WTC11 (cell line): ENCODE measurements at regions not wholly inside any gene's neighbourhood (a gene's known extent, or its start where the extent isn't known, plus 50 kb on each side); places are given as distances from the start of the nearest gene placed in this dataset.

Experiments
- ATAC-seq: fragments of 200-7000 bp; cut with Tn5 transposase; 2 replicates; pipeline ENCODE4 v1.10.0; 2021; ENCODE audit warnings: mild to moderate bottlenecking, moderate library complexity
- CTCF ChIA-PET: fragments of 300-600 bp; sonication (Branson Sonifier 250); formaldehyde crosslinking; loops from one replicate; lab custom pipeline; 2021; ENCODE audit warnings: antibody characterized with exemption; lab: Charles Lee
- POLR2A ChIA-PET: fragments of 350-600 bp; sonication (Branson Sonifier 250); formaldehyde crosslinking; loops from one replicate; lab custom pipeline; 2021; ENCODE audit warnings: antibody characterized with exemption; lab: Charles Lee
- DNase-seq: peaks from one replicate; pipeline ENCODE4 v3.0.0; 2021; ENCODE audit warnings: low spot score
- H3K27ac Mint-ChIP-seq: 2 replicates; pipeline ENCODE4 v1.8.0; 2021; ENCODE audit warnings: mixed read lengths
- H3K27me3 Mint-ChIP-seq: 2 replicates; pipeline ENCODE4 v1.8.0; 2021; ENCODE audit warnings: low read depth, mild to moderate bottlenecking, moderate library complexity, mixed read lengths
- H3K36me3 Mint-ChIP-seq: 2 replicates; pipeline ENCODE4 v1.8.0; 2021; ENCODE audit warnings: mixed read lengths
- H3K4me1 Mint-ChIP-seq: 2 replicates; pipeline ENCODE4 v1.8.0; 2022; ENCODE audit warnings: mixed read lengths
- H3K4me3 Mint-ChIP-seq: 2 replicates; pipeline ENCODE4 v1.8.0; 2021; ENCODE audit warnings: mild to moderate bottlenecking, moderate library complexity, mixed read lengths
- H3K9me3 Mint-ChIP-seq: 2 replicates; pipeline ENCODE4 v1.8.0; 2021; ENCODE audit warnings: mixed read lengths
- CREM ChIP-seq: sonication (generic); formaldehyde crosslinking; IDR thresholded peaks from 2 replicates; pipeline ENCODE4 v1.8.1; 2022; ENCODE audit warnings: mild to moderate bottlenecking, missing genetic modification reagents, moderate library complexity
- ERG ChIP-seq: fragments of 250-450 bp; sonication (Bioruptor Pico); IDR thresholded peaks from 2 replicates; pipeline ENCODE4 v1.8.0; 2021; ENCODE audit warnings: mild to moderate bottlenecking
- GRHL2 ChIP-seq: fragments of 250-450 bp; sonication (Bioruptor Pico); IDR thresholded peaks from 2 replicates; pipeline ENCODE4 v1.8.0; 2022; ENCODE audit warnings: mild to moderate bottlenecking, moderate library complexity; ENCODE audit not compliant: insufficient replicate concordance, severe bottlenecking
- JUN ChIP-seq: sonication (generic); formaldehyde crosslinking; IDR thresholded peaks from 2 replicates; pipeline ENCODE4 v1.8.0; 2023; ENCODE audit warnings: mild to moderate bottlenecking, missing genetic modification reagents
- MXD4 ChIP-seq: fragments of 250-450 bp; sonication (Bioruptor Pico); IDR thresholded peaks from 2 replicates; pipeline ENCODE4 v1.8.0; 2021; ENCODE audit warnings: mild to moderate bottlenecking, moderate library complexity, borderline replicate concordance
- OVOL2 ChIP-seq: fragments of 250-450 bp; sonication (Bioruptor Pico); IDR thresholded peaks from 2 replicates; pipeline ENCODE4 v1.9.0; 2021; ENCODE audit warnings: mild to moderate bottlenecking, borderline replicate concordance
- TEAD1 ChIP-seq: sonication (generic); formaldehyde crosslinking; IDR thresholded peaks from 2 replicates; pipeline ENCODE4 v1.8.0; 2022; ENCODE audit warnings: mild to moderate bottlenecking, missing genetic modification reagents
- TP53 ChIP-seq: sonication (generic); formaldehyde crosslinking; IDR thresholded peaks from 2 replicates; pipeline ENCODE4 v1.8.1; 2023; ENCODE audit warnings: mild to moderate bottlenecking, missing genetic modification reagents
- ZBTB43 ChIP-seq: sonication (generic); formaldehyde crosslinking; IDR thresholded peaks from 2 replicates; pipeline ENCODE4 v1.8.1; 2023; ENCODE audit warnings: mild to moderate bottlenecking, missing genetic modification reagents
- ZNF138 ChIP-seq: sonication (generic); formaldehyde crosslinking; conservative IDR thresholded peaks from 2 replicates; pipeline ENCODE4 v1.8.1; 2022; ENCODE audit warnings: mild to moderate bottlenecking, moderate library complexity, missing genetic modification reagents
- ZNF219 ChIP-seq: sonication (generic); formaldehyde crosslinking; IDR thresholded peaks from 2 replicates; pipeline ENCODE4 v1.8.0; 2023; ENCODE audit warnings: missing genetic modification reagents, mild to moderate bottlenecking, borderline replicate concordance
- ZNF416 ChIP-seq: fragments of 250-450 bp; sonication (Bioruptor Pico); IDR thresholded peaks from 2 replicates; pipeline ENCODE4 v1.9.0; 2021; ENCODE audit warnings: mild to moderate bottlenecking, inconsistent platforms
- ZNF512 ChIP-seq: sonication (generic); formaldehyde crosslinking; IDR thresholded peaks from 2 replicates; pipeline ENCODE4 v1.8.1; 2022; ENCODE audit warnings: missing genetic modification reagents, borderline replicate concordance
- TF ChIP-seq, protein P1 (sequence below): sonication (generic); formaldehyde crosslinking; IDR thresholded peaks from 2 replicates; pipeline ENCODE4 v1.8.1; 2023; ENCODE audit warnings: mild to moderate bottlenecking, missing genetic modification reagents, borderline replicate concordance
- TF ChIP-seq, protein P2 (sequence below): sonication (generic); formaldehyde crosslinking; IDR thresholded peaks from 2 replicates; pipeline ENCODE4 v1.8.0; 2022; ENCODE audit warnings: missing genetic modification reagents
- TF ChIP-seq, protein P3 (sequence below): sonication (generic); formaldehyde crosslinking; IDR thresholded peaks from 2 replicates; pipeline ENCODE4 v1.8.1; 2022; ENCODE audit warnings: mild to moderate bottlenecking, moderate library complexity, missing genetic modification reagents

GRCh38 chr2:60292242-60292641, 261.2 kb downstream of the BCL11A start (continued):
- TF ChIP-seq, protein P1, sequence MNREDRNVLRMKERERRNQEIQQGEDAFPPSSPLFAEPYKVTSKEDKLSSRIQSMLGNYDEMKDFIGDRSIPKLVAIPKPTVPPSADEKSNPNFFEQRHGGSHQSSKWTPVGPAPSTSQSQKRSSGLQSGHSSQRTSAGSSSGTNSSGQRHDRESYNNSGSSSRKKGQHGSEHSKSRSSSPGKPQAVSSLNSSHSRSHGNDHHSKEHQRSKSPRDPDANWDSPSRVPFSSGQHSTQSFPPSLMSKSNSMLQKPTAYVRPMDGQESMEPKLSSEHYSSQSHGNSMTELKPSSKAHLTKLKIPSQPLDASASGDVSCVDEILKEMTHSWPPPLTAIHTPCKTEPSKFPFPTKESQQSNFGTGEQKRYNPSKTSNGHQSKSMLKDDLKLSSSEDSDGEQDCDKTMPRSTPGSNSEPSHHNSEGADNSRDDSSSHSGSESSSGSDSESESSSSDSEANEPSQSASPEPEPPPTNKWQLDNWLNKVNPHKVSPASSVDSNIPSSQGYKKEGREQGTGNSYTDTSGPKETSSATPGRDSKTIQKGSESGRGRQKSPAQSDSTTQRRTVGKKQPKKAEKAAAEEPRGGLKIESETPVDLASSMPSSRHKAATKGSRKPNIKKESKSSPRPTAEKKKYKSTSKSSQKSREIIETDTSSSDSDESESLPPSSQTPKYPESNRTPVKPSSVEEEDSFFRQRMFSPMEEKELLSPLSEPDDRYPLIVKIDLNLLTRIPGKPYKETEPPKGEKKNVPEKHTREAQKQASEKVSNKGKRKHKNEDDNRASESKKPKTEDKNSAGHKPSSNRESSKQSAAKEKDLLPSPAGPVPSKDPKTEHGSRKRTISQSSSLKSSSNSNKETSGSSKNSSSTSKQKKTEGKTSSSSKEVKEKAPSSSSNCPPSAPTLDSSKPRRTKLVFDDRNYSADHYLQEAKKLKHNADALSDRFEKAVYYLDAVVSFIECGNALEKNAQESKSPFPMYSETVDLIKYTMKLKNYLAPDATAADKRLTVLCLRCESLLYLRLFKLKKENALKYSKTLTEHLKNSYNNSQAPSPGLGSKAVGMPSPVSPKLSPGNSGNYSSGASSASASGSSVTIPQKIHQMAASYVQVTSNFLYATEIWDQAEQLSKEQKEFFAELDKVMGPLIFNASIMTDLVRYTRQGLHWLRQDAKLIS (CRISPR knock-in tag), result no peak
- no peak for TF ChIP-seq OVOL2 (CRISPR knock-in tag)
- TF ChIP-seq TEAD1 (CRISPR knock-in tag), result no peak
- TF ChIP-seq TP53 (CRISPR knock-in tag), result no peak

- Mint-ChIP-seq H3K27ac (no peak overlapping the region), H3K4me1 (peaks cover 24% of the 10 kb centered on the region), H3K27me3 (no peaks in the 10 kb centered on the region; the same call in 1 of the 2 replicates), H3K4me3 (no peak overlapping the region), H3K9me3 (peaks cover 7% of the 10 kb centered on the region; the same call in 1 of the 2 replicates)
- POLR2A ChIA-PET, result no interaction called here
- DNase-seq, result no peak
- CTCF ChIA-PET, result no interaction called here
- ATAC-seq, result no peak
- TF ChIP-seq ZNF512 (CRISPR knock-in tag) (no peak), ZNF416 (no peak), JUN (CRISPR knock-in tag) (no peak), ZNF138 (no peak)
- TF ChIP-seq, all 79 proteins: peak for 0
- no peaks in the 10 kb centered on the region for H3K36me3 Mint-ChIP-seq
These were observed 262.9 kb downstream of the BCL11A start for GRCh38 chr2:60290509-60290908.

DNA sequence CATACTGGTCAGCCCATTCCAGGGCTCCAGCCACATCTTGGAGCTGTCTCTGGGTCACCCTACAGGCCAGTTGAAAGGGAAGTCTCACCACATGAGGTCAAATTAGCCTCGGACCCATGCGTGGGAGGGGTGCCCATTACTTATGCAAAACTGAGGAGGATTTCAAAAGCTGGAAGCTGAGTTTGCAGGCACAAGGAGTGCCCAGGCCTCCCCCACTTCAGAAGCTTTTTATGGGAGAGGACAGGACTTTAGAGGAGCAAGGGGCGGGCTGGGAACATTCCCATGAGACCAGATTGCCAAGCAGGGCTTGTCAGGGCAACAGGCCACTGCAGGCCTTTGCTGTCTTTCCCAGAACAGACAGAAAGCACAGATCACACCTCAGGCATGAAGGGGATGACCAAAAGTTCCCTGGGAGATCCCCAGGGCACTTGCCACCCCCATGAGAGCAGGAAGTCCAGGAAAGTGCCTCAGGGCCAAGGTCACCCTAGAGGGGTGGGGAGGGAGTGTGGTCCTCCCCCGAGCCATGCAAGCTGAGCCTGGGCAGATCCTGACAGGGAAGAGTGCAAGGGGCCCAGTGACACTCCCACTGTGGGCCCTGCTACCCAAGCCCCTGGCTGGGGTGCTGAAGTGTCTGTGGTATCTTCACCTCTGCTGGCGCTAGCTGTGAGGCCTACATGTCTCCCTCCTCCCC, 267.7 kb downstream of the BCL11A start:
- Mint-ChIP-seq H3K36me3 (no peaks in the 10 kb centered on the region), H3K27me3 (no peaks in the 10 kb centered on the region; the same call in 1 of the 2 replicates)
- POLR2A ChIA-PET, result no interaction called here
- no peak for DNase-seq
- TF ChIP-seq, protein P2, sequence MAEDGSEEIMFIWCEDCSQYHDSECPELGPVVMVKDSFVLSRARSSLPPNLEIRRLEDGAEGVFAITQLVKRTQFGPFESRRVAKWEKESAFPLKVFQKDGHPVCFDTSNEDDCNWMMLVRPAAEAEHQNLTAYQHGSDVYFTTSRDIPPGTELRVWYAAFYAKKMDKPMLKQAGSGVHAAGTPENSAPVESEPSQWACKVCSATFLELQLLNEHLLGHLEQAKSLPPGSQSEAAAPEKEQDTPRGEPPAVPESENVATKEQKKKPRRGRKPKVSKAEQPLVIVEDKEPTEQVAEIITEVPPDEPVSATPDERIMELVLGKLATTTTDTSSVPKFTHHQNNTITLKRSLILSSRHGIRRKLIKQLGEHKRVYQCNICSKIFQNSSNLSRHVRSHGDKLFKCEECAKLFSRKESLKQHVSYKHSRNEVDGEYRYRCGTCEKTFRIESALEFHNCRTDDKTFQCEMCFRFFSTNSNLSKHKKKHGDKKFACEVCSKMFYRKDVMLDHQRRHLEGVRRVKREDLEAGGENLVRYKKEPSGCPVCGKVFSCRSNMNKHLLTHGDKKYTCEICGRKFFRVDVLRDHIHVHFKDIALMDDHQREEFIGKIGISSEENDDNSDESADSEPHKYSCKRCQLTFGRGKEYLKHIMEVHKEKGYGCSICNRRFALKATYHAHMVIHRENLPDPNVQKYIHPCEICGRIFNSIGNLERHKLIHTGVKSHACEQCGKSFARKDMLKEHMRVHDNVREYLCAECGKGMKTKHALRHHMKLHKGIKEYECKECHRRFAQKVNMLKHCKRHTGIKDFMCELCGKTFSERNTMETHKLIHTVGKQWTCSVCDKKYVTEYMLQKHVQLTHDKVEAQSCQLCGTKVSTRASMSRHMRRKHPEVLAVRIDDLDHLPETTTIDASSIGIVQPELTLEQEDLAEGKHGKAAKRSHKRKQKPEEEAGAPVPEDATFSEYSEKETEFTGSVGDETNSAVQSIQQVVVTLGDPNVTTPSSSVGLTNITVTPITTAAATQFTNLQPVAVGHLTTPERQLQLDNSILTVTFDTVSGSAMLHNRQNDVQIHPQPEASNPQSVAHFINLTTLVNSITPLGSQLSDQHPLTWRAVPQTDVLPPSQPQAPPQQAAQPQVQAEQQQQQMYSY (CRISPR knock-in tag), result peak; percentile 91
- no peak for TF ChIP-seq MXD4 (CRISPR knock-in tag)
- TF ChIP-seq, all 79 proteins: peak for 1
- Mint-ChIP-seq H3K9me3 (peaks cover 7% of the 10 kb centered on the region; the same call in 1 of the 2 replicates), H3K4me3 (no peak overlapping the region), H3K4me1 (peaks cover 20% of the 10 kb centered on the region), H3K27ac (no peak overlapping the region)
- CTCF ChIA-PET, result interaction anchor here (0.7 to 1.1 kb wide), 2 partner anchors 9 to 11 kb away, joined by 3 read pairs; no protein-coding TSS in a partner anchor
- ATAC-seq, result peak; percentile 47

GRCh38 chr2:60283626-60284025, 269.8 kb downstream of the BCL11A start:
- POLR2A ChIA-PET, result no interaction called here
- TF ChIP-seq, protein P3, sequence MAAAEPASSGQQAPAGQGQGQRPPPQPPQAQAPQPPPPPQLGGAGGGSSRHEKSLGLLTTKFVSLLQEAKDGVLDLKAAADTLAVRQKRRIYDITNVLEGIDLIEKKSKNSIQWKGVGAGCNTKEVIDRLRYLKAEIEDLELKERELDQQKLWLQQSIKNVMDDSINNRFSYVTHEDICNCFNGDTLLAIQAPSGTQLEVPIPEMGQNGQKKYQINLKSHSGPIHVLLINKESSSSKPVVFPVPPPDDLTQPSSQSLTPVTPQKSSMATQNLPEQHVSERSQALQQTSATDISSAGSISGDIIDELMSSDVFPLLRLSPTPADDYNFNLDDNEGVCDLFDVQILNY, result no peak
- TF ChIP-seq CREM (CRISPR knock-in tag) (no peak), ZBTB43 (CRISPR knock-in tag) (no peak), ERG (CRISPR knock-in tag) (no peak), GRHL2 (CRISPR knock-in tag) (no peak), ZNF219 (CRISPR knock-in tag) (no peak)
- Mint-ChIP-seq H3K9me3 (peaks cover 7% of the 10 kb centered on the region; the same call in 1 of the 2 replicates), H3K4me3 (no peak overlapping the region), H3K27me3 (no peaks in the 10 kb centered on the region; the same call in 1 of the 2 replicates), H3K36me3 (no peaks in the 10 kb centered on the region), H3K27ac (no peak overlapping the region), H3K4me1 (peaks cover 11% of the 10 kb centered on the region)
- CTCF ChIA-PET, result no interaction called here
- DNase-seq (no peak), ATAC-seq (no peak)
